HG03025 (cell line): ENCODE measurements at regions not wholly inside any gene's neighbourhood (a gene's known extent, or its start where the extent isn't known, plus 50 kb on each side); places are given as distances from the start of the nearest gene placed in this dataset.

Experiments used
- ATAC-seq: cut with Tn5 transposase; IDR thresholded peaks from one replicate; pipeline ENCODE4 v1.9.1; 2021; ENCODE audit warnings: mild to moderate bottlenecking, moderate library complexity; ENCODE audit not compliant: unreplicated experiment, low FRiP score

DNA sequence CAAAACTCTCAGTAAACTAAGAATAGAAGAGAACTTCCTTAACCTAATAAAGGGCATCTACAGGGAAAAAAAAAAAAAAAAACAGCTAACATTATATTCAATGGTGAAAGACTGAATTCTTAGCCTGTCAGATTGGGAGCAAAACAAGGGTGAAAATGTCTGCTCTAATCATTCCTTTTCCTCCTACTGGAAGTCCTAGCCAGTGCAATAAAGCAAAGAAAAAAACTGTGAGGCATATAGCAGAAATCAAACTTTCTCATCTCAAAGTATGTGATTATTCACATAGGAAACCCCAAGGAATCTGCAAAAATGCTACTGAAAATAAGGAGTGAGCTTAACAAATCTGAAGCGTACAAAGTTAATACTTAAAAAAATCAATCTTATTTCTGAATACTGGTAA is 170.7 kb downstream of the NUAK1 start:
- ATAC-seq = no peak

GRCh38 chr12:105970885-105971284 is 167.9 kb downstream of the NUAK1 start:
- no peak for ATAC-seq

DNA sequence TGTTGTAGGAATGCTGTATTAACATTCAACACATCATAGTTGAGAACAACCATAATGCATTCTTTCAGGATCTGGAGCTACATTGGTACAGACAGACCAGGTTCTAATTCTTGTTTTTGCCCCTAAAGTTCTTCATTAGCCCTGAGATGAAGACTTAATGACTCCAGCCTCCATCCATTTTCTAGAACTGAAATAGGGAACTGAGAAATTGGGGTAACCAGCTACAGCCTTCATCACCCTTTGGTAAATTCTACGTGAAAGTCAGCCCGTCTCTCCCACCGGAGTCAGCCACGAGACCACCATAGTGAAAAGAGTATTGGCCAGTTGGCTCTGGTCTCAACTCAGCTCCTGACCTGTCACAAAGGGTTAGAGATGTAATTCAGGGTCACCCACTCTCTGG is 164.0 kb downstream of the NUAK1 start:
- no peak for ATAC-seq

DNA sequence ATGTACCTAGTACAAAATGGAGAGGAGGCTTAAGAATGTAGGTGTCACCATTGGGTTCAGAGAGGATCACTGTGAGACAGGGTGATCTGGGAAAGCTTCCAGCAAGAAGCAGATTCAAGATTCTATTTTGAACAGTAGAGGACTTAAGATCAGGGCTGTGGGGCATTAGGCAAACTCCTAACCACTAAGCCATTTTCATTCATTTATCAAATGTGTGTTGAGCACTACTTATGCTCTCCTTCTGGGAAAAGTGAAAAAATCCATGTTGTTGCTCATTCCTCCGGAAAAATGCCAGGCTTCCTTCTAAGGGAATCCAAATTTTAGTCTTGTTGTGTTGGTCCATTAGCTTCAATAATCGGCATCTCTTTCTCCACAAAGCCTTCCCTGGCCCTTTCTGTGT is 163.4 kb downstream of the NUAK1 start:
- ATAC-seq = no peak

DNA sequence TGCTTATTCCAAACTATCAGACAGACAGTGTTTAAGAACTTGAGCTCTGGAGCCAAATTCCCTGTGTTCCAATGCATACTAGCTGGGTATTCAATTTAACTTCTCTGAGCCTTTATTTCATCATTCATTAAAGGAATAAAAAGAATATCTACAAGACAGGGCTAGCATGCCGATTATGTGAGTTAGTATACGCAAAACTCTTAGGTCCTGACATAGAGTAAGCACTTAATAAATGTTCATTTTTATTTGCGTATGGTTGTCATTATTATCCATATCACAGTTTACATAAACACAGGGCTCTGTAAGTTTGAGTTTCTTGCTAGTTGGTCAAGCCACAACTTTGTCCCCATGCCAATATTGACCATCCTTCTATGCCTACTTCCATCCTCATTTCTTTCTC is 161.5 kb downstream of the NUAK1 start:
- no peak for ATAC-seq

- no peak for ATAC-seq
Measured at GRCh38 chr12:105977652-105978051, 161.1 kb downstream of the NUAK1 start.

DNA sequence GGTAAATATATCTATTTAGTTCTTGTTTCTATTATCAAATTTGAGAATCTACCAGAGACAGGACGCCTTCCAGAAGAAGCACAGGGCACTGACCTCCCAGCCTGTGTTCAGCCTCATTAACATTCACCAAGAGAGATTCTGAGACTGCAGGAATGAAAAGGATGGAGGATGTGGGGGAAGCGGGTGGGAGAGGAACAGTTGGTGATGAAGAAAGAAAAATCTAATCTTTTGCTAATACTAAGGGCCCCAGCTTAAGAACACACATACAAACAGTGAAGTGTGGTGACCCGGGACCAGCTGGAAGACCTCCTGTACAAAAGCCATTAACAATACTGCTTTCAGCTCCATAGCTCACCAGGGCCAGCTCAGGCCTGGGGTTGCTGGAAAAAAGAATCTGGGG is 160.5 kb downstream of the NUAK1 start:
- ATAC-seq = no peak

DNA sequence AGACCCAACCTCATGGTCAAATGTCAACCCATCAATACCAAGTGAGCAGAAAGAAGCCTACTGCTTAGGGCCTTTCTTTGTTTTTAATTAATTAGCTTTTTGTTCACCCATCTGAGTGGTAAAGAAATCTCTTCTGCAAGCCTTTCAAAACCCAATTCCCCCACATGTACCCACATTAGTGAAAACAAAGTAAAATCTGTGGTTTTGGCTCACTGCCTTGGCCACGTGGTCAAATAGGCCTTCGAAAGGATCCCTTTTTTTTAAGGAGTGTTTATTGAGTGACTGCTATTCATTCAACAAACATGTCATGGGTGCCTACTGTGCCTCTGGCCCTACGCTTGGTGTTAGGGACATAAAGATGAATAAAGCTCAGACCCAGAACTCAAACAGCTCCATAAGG is 160.1 kb downstream of the NUAK1 start:
- ATAC-seq = no peak

DNA sequence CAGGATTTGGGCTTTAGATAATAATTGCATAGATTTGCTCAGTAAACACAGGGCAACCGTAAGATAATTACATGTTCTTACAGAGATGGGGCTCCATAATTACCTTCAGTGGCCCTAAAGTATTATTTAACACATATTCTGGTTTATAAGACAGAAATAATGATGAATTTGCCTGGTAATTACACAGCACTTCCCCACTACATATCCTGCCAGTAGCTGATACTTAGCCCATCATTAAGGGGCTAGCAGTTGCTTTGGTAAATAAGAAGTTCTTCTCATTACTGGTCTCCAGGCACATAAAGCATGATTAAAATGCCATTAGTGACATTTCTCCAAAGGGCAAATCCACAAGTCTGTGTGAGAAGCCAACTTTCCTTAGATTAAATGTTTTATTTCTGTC is 158.7 kb downstream of the NUAK1 start:
- ATAC-seq = no peak

GRCh38 chr12:105980533-105980932 is 158.2 kb downstream of the NUAK1 start:
- ATAC-seq = no peak

GRCh38 chr12:105982022-105982421 is 156.7 kb downstream of the NUAK1 start:
- ATAC-seq = no peak

DNA sequence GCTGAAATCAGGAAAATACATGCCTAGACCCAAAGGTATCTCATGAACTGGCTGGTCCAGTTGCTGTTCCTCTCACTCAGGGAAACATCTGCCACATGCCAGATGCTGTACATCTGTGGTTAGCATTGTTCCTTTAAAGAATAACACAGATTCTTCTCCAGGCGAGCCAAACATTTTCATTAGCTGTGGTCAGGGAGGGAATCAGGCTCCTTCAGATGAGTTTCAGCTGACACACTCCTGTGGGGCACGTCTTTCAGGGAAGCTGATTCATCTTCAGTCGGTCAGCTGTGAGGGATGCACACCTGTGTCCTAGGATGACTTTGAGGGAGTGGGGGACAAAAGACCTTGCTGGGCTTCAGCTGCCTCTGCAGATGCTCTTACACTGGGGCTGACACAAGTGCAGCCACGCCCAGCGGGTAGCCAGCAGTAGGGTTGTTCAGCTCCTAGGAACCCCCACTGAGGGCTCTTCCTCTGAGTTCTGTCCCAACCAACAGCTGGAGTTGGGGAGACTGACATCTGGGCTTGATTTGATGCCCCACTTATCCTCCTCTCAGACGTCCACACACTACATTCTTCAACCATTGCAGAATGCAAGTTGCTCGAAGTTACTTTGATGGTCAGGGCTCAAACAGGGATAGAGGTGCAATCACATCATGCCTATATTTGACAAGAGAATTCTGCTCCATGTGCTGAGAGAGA is 155.0 kb downstream of the NUAK1 start:
- ATAC-seq = no peak

DNA sequence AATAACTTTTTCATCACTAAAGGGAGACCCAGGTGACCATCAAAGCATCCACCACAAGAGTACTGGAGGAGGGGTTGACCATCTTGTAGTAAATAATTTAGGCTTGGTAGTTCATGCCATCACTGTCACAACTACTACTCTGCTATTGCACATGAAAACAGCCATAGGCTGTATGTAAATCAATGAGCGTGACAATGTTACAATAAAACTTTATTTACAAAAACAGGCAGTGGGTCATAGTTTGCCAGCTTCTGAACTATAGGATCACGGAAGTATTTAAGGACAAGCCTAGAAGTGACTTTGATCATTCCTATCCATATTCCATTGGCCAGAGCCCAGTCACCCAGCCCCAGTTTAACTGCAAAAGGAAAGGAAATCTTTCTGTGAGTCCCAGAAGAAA is 153.4 kb downstream of the NUAK1 start:
- no peak for ATAC-seq

DNA sequence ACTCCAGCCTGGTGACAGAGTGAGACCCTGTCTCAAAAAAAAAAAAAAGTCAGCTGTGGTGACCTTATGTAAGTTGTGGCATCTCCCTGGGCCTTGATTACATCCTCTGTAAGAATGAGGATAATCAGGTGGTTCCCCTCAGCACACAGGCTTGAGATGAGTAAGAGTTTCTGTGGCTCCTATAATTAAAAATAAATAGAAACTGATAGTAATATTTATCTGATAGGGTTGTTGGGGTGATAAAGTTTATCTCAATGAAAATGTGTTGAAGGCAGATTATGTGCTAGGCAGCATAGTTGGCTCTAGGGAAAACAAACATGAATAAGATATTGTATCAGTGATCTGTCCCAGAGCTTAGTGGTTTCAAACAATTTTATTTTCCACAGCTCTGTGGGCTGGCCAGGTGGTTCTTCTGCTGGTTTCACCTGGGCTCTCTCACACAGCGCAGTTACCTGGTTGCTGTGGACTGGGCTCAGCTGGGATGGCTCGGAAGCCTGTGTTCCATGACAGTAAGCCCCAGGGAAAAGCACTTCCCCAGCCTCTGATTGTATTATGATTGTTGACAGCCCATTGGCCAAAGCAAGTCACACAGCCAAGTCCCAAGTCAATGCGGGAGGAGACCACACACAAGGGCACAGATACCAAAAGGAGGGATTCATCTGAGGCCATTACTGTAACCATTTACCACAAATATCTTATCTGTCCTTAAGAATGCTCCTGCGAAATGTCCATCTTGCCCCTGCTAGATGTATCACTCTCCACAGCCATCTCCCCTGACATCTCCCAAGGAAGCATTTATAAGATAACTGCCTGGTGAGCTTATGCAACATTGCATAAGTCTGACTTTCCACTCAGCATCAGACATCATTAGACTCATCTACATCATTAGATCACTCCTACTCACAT is 151.7 kb downstream of the NUAK1 start:
- no peak for ATAC-seq

DNA sequence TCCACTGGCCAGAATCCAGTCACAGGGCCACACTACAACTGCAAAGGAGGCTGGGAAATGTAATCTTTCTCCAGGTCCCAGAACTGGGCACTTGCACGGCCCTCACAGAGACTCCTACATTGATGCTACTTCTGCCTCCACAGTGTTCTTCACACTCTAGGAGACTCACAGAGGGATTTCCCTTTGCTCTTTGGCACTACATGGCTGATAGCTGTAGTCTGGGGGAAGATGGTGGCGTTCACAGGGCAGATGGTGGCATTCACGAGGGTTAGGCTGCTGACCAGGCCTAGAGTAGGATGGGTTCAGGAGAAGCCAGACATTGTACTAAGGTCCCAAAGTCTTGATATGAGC is 151.1 kb downstream of the NUAK1 start:
- no peak for ATAC-seq

- ATAC-seq = no peak
Measured at GRCh38 chr12:105992849-105993740, 145.7 kb downstream of the NUAK1 start.

DNA sequence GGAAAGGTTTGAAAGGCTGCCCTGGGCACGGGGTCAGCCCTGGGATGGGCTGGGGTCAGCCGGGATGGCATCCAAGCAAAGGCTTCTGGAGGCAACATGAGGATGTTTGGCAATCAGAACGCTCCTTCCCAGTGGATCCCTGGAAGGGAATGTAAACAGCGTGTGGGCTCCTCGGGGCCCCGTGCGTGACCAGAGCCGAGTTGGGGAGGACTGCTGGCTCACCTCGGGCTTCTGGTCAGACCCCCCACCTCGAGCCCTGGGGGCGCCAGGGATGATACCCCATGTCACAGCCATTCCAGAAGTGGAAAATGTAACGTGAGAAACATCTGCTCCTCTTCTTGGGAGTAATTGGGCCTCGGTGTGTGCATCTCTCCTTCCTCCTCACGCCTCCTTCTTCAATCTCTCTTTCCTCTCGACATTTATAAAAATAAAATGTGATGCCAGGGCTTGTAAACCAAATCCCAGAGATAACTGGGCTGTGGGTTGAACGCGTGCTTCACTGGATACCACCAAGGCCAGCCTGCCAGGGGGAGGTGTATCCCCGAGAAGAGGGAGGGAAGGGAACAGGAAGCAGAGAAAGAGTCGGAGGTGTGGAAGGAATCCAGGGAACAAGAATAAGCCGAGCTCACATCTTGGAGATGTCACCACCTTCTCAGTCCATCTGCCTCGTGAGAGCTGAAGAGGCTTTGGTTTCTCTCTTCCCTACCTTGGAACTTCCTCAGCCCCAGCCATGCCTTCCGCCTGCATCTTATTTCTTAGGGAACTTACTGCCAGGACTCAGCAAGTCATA is 144.8 kb downstream of the NUAK1 start:
- no peak for ATAC-seq

GRCh38 chr12:105995961-105996431 is 142.8 kb downstream of the NUAK1 start:
- ATAC-seq = no peak

GRCh38 chr12:105998561-105998960 is 140.2 kb downstream of the NUAK1 start:
- no peak for ATAC-seq
